ENCODE measurements at regions not wholly inside any gene's neighbourhood (a gene's known extent, or its start where the extent isn't known, plus 50 kb on each side); places are given as distances from the start of the nearest gene placed in this dataset.

DNA sequence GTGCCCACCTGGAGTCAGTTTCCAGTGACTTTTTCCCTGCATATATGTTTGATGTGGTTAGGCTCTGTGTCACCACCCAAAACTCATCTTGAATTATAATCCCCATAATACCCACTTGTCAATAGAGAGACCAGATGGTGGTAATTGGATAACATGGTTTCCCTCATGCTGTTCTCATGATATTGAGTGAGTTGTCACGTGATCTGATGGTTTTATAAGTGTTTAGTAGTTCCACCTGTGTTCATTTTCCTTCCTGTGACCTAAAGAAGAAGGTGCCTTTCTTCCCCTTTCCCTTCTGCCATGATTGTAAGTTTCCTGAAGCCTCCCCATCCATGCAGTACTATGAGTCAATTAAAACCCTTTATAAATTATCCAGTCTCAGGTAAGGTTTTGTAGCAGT is 740.9 kb downstream of the ARAP2 start:
- POLR2A ChIA-PET = no interaction called here
- Histone ChIP-seq H3K79me2 (ENCODE audit: insufficient read depth, low read length) (no peaks in the 10 kb centered on the region), H3K27ac (ENCODE audit: low read depth, low read length) (no peak overlapping the region), H3K9me3 (ENCODE audit: control insufficient read depth in 1 of 2, insufficient read depth in 1 of 2, low read depth in 1 of 2, low read length in 2 of 2) (no peaks in the 10 kb centered on the region), H3K9me2 (ENCODE audit: insufficient read depth) (peaks cover 4% of the 10 kb centered on the region; the same call in 1 of the 2 replicates), H2AFZ (ENCODE audit: low read depth, low read length, poor library complexity, severe bottlenecking) (no peak overlapping the region), H4K20me1 (ENCODE audit: insufficient read depth) (no peaks in the 10 kb centered on the region), H3K36me3 (ENCODE audit: control insufficient read depth in 1 of 2, insufficient read depth in 2 of 2, low read length in 2 of 2) (no peaks in the 10 kb centered on the region), H3K27me3 (ENCODE audit: insufficient read depth, low read length) (no peaks in the 10 kb centered on the region), H3K4me2 (ENCODE audit: low read length) (no peak overlapping the region), H3K9ac (ENCODE audit: low read length) (no peak overlapping the region), H3K4me3 (replicated peaks in 1 of 2; ENCODE audit: low read depth in 1 of 2, low read length in 2 of 2) (no peak overlapping the region), H3K4me1 (ENCODE audit: control insufficient read depth in 1 of 2, insufficient read depth in 2 of 2, low read length in 2 of 2) (no peaks in the 10 kb centered on the region)
- intact Hi-C loops (cut with micrococcal nuclease) = no loop called here
- ATAC-seq = no peak
- RAD21 ChIA-PET (ENCODE audit: low non-redundant PET in 1 of 2, low total read pairs in 2 of 2, uncharacterized antibody in 2 of 2, unreplicated experiment in 2 of 2) = no interaction called here
- TF ChIP-seq, protein P1, sequence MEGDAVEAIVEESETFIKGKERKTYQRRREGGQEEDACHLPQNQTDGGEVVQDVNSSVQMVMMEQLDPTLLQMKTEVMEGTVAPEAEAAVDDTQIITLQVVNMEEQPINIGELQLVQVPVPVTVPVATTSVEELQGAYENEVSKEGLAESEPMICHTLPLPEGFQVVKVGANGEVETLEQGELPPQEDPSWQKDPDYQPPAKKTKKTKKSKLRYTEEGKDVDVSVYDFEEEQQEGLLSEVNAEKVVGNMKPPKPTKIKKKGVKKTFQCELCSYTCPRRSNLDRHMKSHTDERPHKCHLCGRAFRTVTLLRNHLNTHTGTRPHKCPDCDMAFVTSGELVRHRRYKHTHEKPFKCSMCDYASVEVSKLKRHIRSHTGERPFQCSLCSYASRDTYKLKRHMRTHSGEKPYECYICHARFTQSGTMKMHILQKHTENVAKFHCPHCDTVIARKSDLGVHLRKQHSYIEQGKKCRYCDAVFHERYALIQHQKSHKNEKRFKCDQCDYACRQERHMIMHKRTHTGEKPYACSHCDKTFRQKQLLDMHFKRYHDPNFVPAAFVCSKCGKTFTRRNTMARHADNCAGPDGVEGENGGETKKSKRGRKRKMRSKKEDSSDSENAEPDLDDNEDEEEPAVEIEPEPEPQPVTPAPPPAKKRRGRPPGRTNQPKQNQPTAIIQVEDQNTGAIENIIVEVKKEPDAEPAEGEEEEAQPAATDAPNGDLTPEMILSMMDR (IDR thresholded peaks at IDR 0.05 in 2 of 3, conservative IDR thresholded peaks at IDR 0.05 in 1 of 3; ENCODE audit: borderline replicate concordance in 1 of 3, insufficient read depth in 1 of 3, low read depth in 2 of 3, low read length in 2 of 3) = no peak
- no peak for TF ChIP-seq CBX3 (IDR thresholded peaks at IDR 0.05; ENCODE audit: low read depth)
- no peak for TF ChIP-seq SRF (IDR thresholded peaks at IDR 0.05; ENCODE audit: low read depth)
- no peak for TF ChIP-seq EGR1 (IDR thresholded peaks at IDR 0.05; ENCODE audit: low read depth)
- no peak for TF ChIP-seq ATF3 (IDR thresholded peaks at IDR 0.05)
- TF ChIP-seq, protein P2, sequence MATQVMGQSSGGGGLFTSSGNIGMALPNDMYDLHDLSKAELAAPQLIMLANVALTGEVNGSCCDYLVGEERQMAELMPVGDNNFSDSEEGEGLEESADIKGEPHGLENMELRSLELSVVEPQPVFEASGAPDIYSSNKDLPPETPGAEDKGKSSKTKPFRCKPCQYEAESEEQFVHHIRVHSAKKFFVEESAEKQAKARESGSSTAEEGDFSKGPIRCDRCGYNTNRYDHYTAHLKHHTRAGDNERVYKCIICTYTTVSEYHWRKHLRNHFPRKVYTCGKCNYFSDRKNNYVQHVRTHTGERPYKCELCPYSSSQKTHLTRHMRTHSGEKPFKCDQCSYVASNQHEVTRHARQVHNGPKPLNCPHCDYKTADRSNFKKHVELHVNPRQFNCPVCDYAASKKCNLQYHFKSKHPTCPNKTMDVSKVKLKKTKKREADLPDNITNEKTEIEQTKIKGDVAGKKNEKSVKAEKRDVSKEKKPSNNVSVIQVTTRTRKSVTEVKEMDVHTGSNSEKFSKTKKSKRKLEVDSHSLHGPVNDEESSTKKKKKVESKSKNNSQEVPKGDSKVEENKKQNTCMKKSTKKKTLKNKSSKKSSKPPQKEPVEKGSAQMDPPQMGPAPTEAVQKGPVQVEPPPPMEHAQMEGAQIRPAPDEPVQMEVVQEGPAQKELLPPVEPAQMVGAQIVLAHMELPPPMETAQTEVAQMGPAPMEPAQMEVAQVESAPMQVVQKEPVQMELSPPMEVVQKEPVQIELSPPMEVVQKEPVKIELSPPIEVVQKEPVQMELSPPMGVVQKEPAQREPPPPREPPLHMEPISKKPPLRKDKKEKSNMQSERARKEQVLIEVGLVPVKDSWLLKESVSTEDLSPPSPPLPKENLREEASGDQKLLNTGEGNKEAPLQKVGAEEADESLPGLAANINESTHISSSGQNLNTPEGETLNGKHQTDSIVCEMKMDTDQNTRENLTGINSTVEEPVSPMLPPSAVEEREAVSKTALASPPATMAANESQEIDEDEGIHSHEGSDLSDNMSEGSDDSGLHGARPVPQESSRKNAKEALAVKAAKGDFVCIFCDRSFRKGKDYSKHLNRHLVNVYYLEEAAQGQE (IDR thresholded peaks at IDR 0.05; ENCODE audit: low read depth) = no peak
- no peak for TF ChIP-seq YY1 (IDR thresholded peaks at IDR 0.05; ENCODE audit: extremely low read depth, insufficient replicate concordance, low read depth, low read length)
- no peak for TF ChIP-seq RAD21 (IDR thresholded peaks at IDR 0.05; ENCODE audit: low read depth)
- TF ChIP-seq ELF1 (IDR thresholded peaks at IDR 0.05; ENCODE audit: borderline replicate concordance, low read depth) = no peak
- no peak for DNase-seq (ENCODE audit: low read depth, low spot score)
- CTCF ChIA-PET = no interaction called here
- BruUV-seq (replicated peaks) = no TSS peak

Data from HCT116 (cell line).